SK-N-SH (cell line): ENCODE measurements at regions not wholly inside any gene's neighbourhood (a gene's known extent, or its start where the extent isn't known, plus 50 kb on each side); places are given as distances from the start of the nearest gene placed in this dataset.

Experiments
- CTCF ChIA-PET: fragments of 300-600, 350-600 bp; formaldehyde crosslinking; extraction: SDS; loops from one replicate; lab custom pipeline; 2021; lab: Yijun Ruan, JAX
- POLR2A ChIA-PET: fragments of 350-600 bp; sonication (Branson Sonifier 250); formaldehyde crosslinking; extraction: SDS; loops from one replicate; lab custom pipeline; 2020; ENCODE audit warnings: antibody characterized with exemption, inconsistent platforms; lab: Yijun Ruan, JAX
- DNase-seq: peaks from one replicate; pipeline ENCODE4 v3.0.0; 2012
- H2AFZ ChIP-seq: fragments of 200-600 bp; sonication (generic); 2 replicates; pipeline ENCODE4 v1.8.1; 2016; ENCODE audit warnings: antibody characterized with exemption, mild to moderate bottlenecking, low read depth
- H3F3A ChIP-seq: fragments of 200-600 bp; sonication (generic); replicated peaks from 2 replicates; pipeline ENCODE3; 2016; ENCODE audit warnings: antibody characterized with exemption, mild to moderate bottlenecking; ENCODE audit not compliant: insufficient read depth
- H3K27ac ChIP-seq, 2 experiments: fragments of 200-500 bp in 1 of 2; fragments of 200-600 bp in 1 of 2; sonication (Bioruptor generic) in 1 of 2; sonication (generic), shearing (Covaris generic) in 1 of 2; 2 replicates each; pipeline versions ENCODE4 v1.5.1 to v1.6.1; 2014 to 2016; ENCODE audit warnings: low read depth in 2 of 2, inconsistent platforms in 1 of 2, low read length in 1 of 2, mild to moderate bottlenecking in 1 of 2, mixed read lengths in 1 of 2
- H3K27me3 ChIP-seq: fragments of 200-600 bp; sonication (generic), shearing (Covaris generic); 2 replicates; pipeline ENCODE4 v1.6.1; 2016; ENCODE audit warnings: mixed run types; ENCODE audit not compliant: insufficient read depth
- H3K36me3 ChIP-seq, 2 experiments: fragments of 200-500 bp in 1 of 2; fragments of 200-600 bp in 1 of 2; sonication (Bioruptor generic) in 1 of 2; sonication (generic) in 1 of 2; replicated peaks in 1 of 2; 2 replicates each; pipeline versions ENCODE3 to v1.5.1; 2014 to 2016; ENCODE audit warnings: low read length in 1 of 2, mild to moderate bottlenecking in 1 of 2; ENCODE audit not compliant: insufficient read depth in 2 of 2, control insufficient read depth in 1 of 2
- H3K4me1 ChIP-seq, 2 experiments: fragments of 200-500 bp in 1 of 2; fragments of 200-600 bp in 1 of 2; sonication (Bioruptor generic) in 1 of 2; sonication (generic), shearing (Covaris generic) in 1 of 2; 2 replicates each; pipeline versions ENCODE4 v1.5.1 to v1.6.1; 2014 to 2016; ENCODE audit warnings: low read depth in 1 of 2, low read length in 1 of 2, mixed run types in 1 of 2; ENCODE audit not compliant: insufficient read depth in 2 of 2, control insufficient read depth in 1 of 2
- H3K4me2 ChIP-seq: fragments of 200-600 bp; sonication (generic), shearing (Covaris generic); 2 replicates; pipeline ENCODE4 v1.6.1; 2017; ENCODE audit warnings: mixed run types
- H3K4me3 ChIP-seq, 2 experiments: fragments of 200-500 bp in 1 of 2; fragments of 200-600 bp in 1 of 2; sonication (Bioruptor generic) in 1 of 2; sonication (generic), shearing (Covaris generic) in 1 of 2; 2 replicates each; pipeline versions ENCODE4 v1.5.1 to v1.8.1; 2014 to 2016; ENCODE audit warnings: low read depth in 2 of 2, inconsistent platforms in 1 of 2, low read length in 1 of 2, mild to moderate bottlenecking in 1 of 2, mixed read lengths in 1 of 2, moderate library complexity in 1 of 2
- H3K79me2 ChIP-seq: fragments of 200-600 bp; sonication (generic); 2 replicates; pipeline ENCODE4 v1.8.1; 2017; ENCODE audit warnings: mild to moderate bottlenecking; ENCODE audit not compliant: insufficient read depth
- H3K9ac ChIP-seq: fragments of 200-600 bp; sonication (generic); 2 replicates; pipeline ENCODE4 v1.6.1; 2017; ENCODE audit warnings: mixed run types
- H3K9me2 ChIP-seq: fragments of 200-600 bp; sonication (generic); 2 replicates; pipeline ENCODE4 v1.6.1; 2017; ENCODE audit warnings: mixed run types
- H3K9me3 ChIP-seq: fragments of 200-600 bp; sonication (generic); 2 replicates; pipeline ENCODE4 v1.6.1; 2017; ENCODE audit warnings: mixed run types, mild to moderate bottlenecking, moderate library complexity
- H4K20me1 ChIP-seq: fragments of 200-600 bp; sonication (generic); 2 replicates; pipeline ENCODE4 v1.6.1; 2017; ENCODE audit warnings: mild to moderate bottlenecking, mixed run types; ENCODE audit not compliant: insufficient read depth
- ELF1 ChIP-seq: IDR thresholded peaks from 2 replicates; pipeline ENCODE4 v1.4.0; 2012
- FOSL2 ChIP-seq: IDR thresholded peaks from 2 replicates; pipeline ENCODE4 v1.4.0; 2012; ENCODE audit warnings: low read depth, mild to moderate bottlenecking, moderate library complexity, borderline replicate concordance
- MEF2A ChIP-seq: IDR thresholded peaks from 2 replicates; pipeline ENCODE4 v1.4.0; 2012; ENCODE audit warnings: low read depth, borderline replicate concordance
- RCOR1 ChIP-seq: fragments of 150-350 bp; IDR thresholded peaks from 2 replicates; pipeline ENCODE4 v1.6.1; 2017; ENCODE audit warnings: antibody characterized with exemption, low read length
- RXRA ChIP-seq: IDR thresholded peaks from 2 replicates; pipeline ENCODE4 v1.4.0; 2012; ENCODE audit warnings: low read depth, mild to moderate bottlenecking, borderline replicate concordance
- TEAD4 ChIP-seq: IDR thresholded peaks from 2 replicates; pipeline ENCODE4 v1.4.0; 2012; ENCODE audit warnings: mild to moderate bottlenecking, borderline replicate concordance; ENCODE audit not compliant: insufficient read depth
- WGBS: methylation state at CpG from one replicate; pipeline ENCODE4 v1.1.6; 2017; ENCODE audit warnings: low lambda C conversion rate; 5-methylcytosine and 5-hydroxymethylcytosine counted together
- TF ChIP-seq, protein P1 (sequence below): IDR thresholded peaks from 2 replicates; pipeline ENCODE4 v1.4.0; 2012; ENCODE audit warnings: low read depth
- TF ChIP-seq, protein P2 (sequence below): IDR thresholded peaks from 2 replicates; pipeline ENCODE4 v1.6.1; 2012; ENCODE audit warnings: mild to moderate bottlenecking, low read depth, low read length, moderate library complexity
- TF ChIP-seq, protein P3 (sequence below): IDR thresholded peaks from 2 replicates; pipeline ENCODE4 v1.4.0; 2012; ENCODE audit warnings: low read depth, borderline replicate concordance
- TF ChIP-seq, protein P4 (sequence below): IDR thresholded peaks from 2 replicates; pipeline ENCODE4 v1.4.0; 2012; ENCODE audit warnings: low read depth, borderline replicate concordance
- TF ChIP-seq, protein P5 (sequence below): fragments of 150-350 bp; IDR thresholded peaks from 2 replicates; pipeline ENCODE4 v1.6.1; 2016; ENCODE audit warnings: mild to moderate bottlenecking, low read depth, low read length

DNA sequence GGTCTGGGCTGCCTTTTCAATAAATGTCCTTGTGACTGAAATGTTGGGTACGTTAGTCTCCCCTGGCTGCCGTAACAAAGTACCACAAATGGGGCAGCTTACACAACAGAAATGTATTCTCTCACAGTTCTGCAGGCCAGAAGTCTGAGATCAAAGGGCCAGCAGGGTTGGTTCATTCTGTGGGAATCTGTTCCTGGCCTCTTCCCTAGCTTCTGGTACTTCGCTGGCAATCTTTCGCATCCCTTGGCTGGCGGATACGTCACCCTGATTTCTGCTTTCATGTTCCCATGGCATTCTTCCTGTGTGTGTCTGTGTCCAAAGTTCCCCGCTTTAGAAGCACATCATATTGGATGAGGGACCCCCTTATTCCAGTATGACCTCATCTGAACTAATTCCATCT is 95.8 kb upstream of the NCOR2 start:
- DNase-seq: no peak
- no peak overlapping the region for H3K27ac ChIP-seq
- no peak for TF ChIP-seq FOSL2
- TF ChIP-seq, protein P1, sequence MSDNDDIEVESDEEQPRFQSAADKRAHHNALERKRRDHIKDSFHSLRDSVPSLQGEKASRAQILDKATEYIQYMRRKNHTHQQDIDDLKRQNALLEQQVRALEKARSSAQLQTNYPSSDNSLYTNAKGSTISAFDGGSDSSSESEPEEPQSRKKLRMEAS: no peak
- H3K27me3 ChIP-seq: no peaks in the 10 kb centered on the region
- no peak overlapping the region for H3K4me2 ChIP-seq
- no peaks in the 10 kb centered on the region for H3K36me3 ChIP-seq
- 92% methylated on average over 7 of the region's 7 CpGs for WGBS
- CTCF ChIA-PET: interaction anchor here (1.2 kb wide), 1 partner anchor 19 kb away, joined by 7 read pairs; no protein-coding TSS in a partner anchor
- H3K4me3 ChIP-seq: no peak overlapping the region
- no peaks in the 10 kb centered on the region for H3F3A ChIP-seq
- H2AFZ ChIP-seq: no peak overlapping the region
- H4K20me1 ChIP-seq: no peaks in the 10 kb centered on the region
- peaks cover 0 to 12% of the 10 kb centered on the region in 2 experiments; a peak in 1 of 4 replicates for H3K4me1 ChIP-seq
- H3K9me3 ChIP-seq: no peaks in the 10 kb centered on the region
- H3K9me2 ChIP-seq: no peaks in the 10 kb centered on the region
- POLR2A ChIA-PET: no interaction called here
- H3K9ac ChIP-seq: no peak overlapping the region
- H3K79me2 ChIP-seq: no peaks in the 10 kb centered on the region

DNA sequence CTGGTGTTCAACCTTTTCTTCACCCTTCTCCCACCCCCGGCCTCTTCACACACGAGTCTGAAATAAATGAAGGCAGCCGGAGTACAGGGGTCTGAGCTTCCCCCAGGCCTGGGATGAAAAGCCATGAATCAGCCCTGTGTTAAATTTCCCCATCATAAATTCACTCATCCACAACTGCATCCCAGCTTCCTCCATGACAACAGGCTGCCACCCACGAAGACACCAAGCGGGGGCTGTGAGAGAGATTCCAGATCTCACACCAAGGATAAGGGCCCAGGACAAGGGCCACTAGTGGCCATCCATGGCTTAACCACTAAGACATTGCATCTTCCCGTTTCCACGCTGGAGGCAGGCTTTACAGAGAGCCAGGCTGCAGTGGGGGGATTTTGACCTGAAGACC is 93.9 kb upstream of the NCOR2 start:
- ChIA-PET CTCF (interaction anchor here (0.8 to 1.6 kb wide), 5 partner anchors 13 to 110 kb away, joined by 3 to 5 read pairs (median 3); no protein-coding TSS in a partner anchor), POLR2A (no interaction called here)
- H3K36me3 ChIP-seq: no peaks in the 10 kb centered on the region
- peak overlapping the region in 1 of 2 experiments; percentile 63; a peak in 2 of 4 replicates for H3K27ac ChIP-seq
- peaks cover 3 to 17% of the 10 kb centered on the region in 2 experiments; a peak in 2 of 4 replicates for H3K4me1 ChIP-seq
- no peak overlapping the region for H3K9ac ChIP-seq
- H3K9me3 ChIP-seq: no peaks in the 10 kb centered on the region
- no peak overlapping the region for H3K4me3 ChIP-seq
- H3K27me3 ChIP-seq: no peaks in the 10 kb centered on the region
- DNase-seq: peak; percentile 55
- peaks cover 3% of the 10 kb centered on the region for H3F3A ChIP-seq
- TF ChIP-seq, protein P2, sequence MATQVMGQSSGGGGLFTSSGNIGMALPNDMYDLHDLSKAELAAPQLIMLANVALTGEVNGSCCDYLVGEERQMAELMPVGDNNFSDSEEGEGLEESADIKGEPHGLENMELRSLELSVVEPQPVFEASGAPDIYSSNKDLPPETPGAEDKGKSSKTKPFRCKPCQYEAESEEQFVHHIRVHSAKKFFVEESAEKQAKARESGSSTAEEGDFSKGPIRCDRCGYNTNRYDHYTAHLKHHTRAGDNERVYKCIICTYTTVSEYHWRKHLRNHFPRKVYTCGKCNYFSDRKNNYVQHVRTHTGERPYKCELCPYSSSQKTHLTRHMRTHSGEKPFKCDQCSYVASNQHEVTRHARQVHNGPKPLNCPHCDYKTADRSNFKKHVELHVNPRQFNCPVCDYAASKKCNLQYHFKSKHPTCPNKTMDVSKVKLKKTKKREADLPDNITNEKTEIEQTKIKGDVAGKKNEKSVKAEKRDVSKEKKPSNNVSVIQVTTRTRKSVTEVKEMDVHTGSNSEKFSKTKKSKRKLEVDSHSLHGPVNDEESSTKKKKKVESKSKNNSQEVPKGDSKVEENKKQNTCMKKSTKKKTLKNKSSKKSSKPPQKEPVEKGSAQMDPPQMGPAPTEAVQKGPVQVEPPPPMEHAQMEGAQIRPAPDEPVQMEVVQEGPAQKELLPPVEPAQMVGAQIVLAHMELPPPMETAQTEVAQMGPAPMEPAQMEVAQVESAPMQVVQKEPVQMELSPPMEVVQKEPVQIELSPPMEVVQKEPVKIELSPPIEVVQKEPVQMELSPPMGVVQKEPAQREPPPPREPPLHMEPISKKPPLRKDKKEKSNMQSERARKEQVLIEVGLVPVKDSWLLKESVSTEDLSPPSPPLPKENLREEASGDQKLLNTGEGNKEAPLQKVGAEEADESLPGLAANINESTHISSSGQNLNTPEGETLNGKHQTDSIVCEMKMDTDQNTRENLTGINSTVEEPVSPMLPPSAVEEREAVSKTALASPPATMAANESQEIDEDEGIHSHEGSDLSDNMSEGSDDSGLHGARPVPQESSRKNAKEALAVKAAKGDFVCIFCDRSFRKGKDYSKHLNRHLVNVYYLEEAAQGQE: no peak
- no peak for TF ChIP-seq TEAD4
- no peak overlapping the region for H2AFZ ChIP-seq
- H3K9me2 ChIP-seq: no peaks in the 10 kb centered on the region
- WGBS: 80% methylated on average over 7 of the region's 7 CpGs
- H3K79me2 ChIP-seq: no peaks in the 10 kb centered on the region
- H3K4me2 ChIP-seq: no peak overlapping the region
- H4K20me1 ChIP-seq: no peaks in the 10 kb centered on the region

DNA sequence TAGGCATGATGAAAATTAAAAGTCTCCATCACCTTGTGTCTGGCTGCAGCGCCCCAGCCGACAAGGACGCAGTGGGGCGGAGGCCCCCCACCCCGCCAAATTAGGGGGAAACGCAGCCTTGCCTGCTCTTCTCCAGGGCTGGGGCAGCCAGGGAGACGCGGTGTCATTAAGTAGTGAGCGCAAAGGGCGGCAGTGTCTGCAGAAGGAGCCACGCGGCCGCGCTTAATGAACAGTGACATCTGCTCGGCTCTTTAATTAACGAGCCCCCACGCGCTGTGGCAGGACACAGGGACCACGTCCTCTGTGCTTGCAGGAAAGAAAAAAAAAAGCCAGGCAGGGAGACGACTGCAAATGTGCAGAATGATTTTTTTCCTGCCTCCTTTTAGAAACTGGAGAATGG is 93.4 kb upstream of the NCOR2 start:
- peak overlapping the region in 1 of 2 experiments; percentile 63; a peak in 2 of 4 replicates for H3K27ac ChIP-seq
- whole genome bisulfite sequencing: 59% methylated on average over 15 of the region's 20 CpGs
- no peaks in the 10 kb centered on the region for H4K20me1 ChIP-seq
- ChIA-PET POLR2A (no interaction called here), CTCF (interaction anchor here (0.8 to 1.6 kb wide), 6 partner anchors 13 to 110 kb away, joined by 3 to 5 read pairs (median 3); no protein-coding TSS in a partner anchor)
- no peak for DNase-seq
- no peaks in the 10 kb centered on the region for H3K36me3 ChIP-seq
- H3K9ac ChIP-seq: no peak overlapping the region
- no peaks in the 10 kb centered on the region for H3K9me2 ChIP-seq
- H3K4me2 ChIP-seq: no peak overlapping the region
- H2AFZ ChIP-seq: no peak overlapping the region
- TF ChIP-seq ELF1 (no peak), MEF2A (no peak), FOSL2 (no peak), RXRA (no peak), RCOR1 (no peak)
- TF ChIP-seq, protein P3, sequence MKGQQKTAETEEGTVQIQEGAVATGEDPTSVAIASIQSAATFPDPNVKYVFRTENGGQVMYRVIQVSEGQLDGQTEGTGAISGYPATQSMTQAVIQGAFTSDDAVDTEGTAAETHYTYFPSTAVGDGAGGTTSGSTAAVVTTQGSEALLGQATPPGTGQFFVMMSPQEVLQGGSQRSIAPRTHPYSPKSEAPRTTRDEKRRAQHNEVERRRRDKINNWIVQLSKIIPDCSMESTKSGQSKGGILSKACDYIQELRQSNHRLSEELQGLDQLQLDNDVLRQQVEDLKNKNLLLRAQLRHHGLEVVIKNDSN: no peak
- TF ChIP-seq, protein P1: no peak
- TF ChIP-seq, protein P4, sequence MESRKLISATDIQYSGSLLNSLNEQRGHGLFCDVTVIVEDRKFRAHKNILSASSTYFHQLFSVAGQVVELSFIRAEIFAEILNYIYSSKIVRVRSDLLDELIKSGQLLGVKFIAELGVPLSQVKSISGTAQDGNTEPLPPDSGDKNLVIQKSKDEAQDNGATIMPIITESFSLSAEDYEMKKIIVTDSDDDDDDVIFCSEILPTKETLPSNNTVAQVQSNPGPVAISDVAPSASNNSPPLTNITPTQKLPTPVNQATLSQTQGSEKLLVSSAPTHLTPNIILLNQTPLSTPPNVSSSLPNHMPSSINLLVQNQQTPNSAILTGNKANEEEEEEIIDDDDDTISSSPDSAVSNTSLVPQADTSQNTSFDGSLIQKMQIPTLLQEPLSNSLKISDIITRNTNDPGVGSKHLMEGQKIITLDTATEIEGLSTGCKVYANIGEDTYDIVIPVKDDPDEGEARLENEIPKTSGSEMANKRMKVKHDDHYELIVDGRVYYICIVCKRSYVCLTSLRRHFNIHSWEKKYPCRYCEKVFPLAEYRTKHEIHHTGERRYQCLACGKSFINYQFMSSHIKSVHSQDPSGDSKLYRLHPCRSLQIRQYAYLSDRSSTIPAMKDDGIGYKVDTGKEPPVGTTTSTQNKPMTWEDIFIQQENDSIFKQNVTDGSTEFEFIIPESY: no peak
- TF ChIP-seq, protein P5, sequence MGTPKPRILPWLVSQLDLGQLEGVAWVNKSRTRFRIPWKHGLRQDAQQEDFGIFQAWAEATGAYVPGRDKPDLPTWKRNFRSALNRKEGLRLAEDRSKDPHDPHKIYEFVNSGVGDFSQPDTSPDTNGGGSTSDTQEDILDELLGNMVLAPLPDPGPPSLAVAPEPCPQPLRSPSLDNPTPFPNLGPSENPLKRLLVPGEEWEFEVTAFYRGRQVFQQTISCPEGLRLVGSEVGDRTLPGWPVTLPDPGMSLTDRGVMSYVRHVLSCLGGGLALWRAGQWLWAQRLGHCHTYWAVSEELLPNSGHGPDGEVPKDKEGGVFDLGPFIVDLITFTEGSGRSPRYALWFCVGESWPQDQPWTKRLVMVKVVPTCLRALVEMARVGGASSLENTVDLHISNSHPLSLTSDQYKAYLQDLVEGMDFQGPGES: no peak
- no peaks in the 10 kb centered on the region for H3K27me3 ChIP-seq
- no peaks in the 10 kb centered on the region for H3K9me3 ChIP-seq
- H3F3A ChIP-seq: peaks cover 3% of the 10 kb centered on the region
- no peak overlapping the region for H3K4me3 ChIP-seq
- H3K79me2 ChIP-seq: no peaks in the 10 kb centered on the region
- peaks cover 8 to 22% of the 10 kb centered on the region in 2 experiments; a peak in 2 of 4 replicates for H3K4me1 ChIP-seq
